Kidney (tissue), 13 donors: ENCODE measurements at regions not wholly inside any gene's neighbourhood (a gene's known extent, or its start where the extent isn't known, plus 50 kb on each side); places are given as distances from the start of the nearest gene placed in this dataset.

Experiments used
- DNase-seq, 5 donors: peaks; one replicate each; pipeline ENCODE4 v3.0.0-alpha.2; 2013 to 2020
- FAIRE-seq: peaks from 2 replicates; lab custom pipeline; 2012; peaks lifted over from hg19 to GRCh38; lab: Jason Lieb, UNC
- H3K27ac ChIP-seq, 2 donors: one replicate each; pipeline ENCODE4 v1.7.0; 2013; ENCODE audit warnings: low read depth in 2 of 2, low read length in 2 of 2, inconsistent platforms in 1 of 2
- H3K27me3 ChIP-seq: one replicate; pipeline ENCODE4 v1.7.1; 2013; ENCODE audit warnings: low read length, inconsistent platforms; ENCODE audit not compliant: control insufficient read depth, insufficient read depth
- H3K36me3 ChIP-seq, 3 donors: one replicate each; pipeline versions ENCODE4 v1.7.0 to v1.7.1; 2013; ENCODE audit warnings: low read length in 3 of 3, control low read depth in 1 of 3, inconsistent platforms in 1 of 3; ENCODE audit not compliant: insufficient read depth in 3 of 3, control insufficient read depth in 2 of 3
- H3K4me1 ChIP-seq, 3 donors: one replicate each; pipeline versions ENCODE4 v1.7.0 to v1.7.1; 2013; ENCODE audit warnings: low read length in 3 of 3, inconsistent platforms in 1 of 3, low read depth in 1 of 3; ENCODE audit not compliant: control insufficient read depth in 2 of 3, insufficient read depth in 2 of 3
- H3K4me3 ChIP-seq, 3 donors: one replicate each; pipeline versions ENCODE4 v1.7.0 to v1.8.1; 2013; ENCODE audit warnings: low read length in 3 of 3, control low read depth in 1 of 3, inconsistent platforms in 1 of 3
- H3K9ac ChIP-seq, 3 donors: one replicate each; pipeline versions ENCODE4 v1.7.0 to v1.7.1; 2013; ENCODE audit warnings: low read length in 3 of 3, control low read depth in 1 of 3, inconsistent platforms in 1 of 3
- H3K9me3 ChIP-seq, 3 donors: one replicate each; pipeline versions ENCODE4 v1.7.0 to v1.7.1; 2013; ENCODE audit warnings: low read length in 3 of 3, control low read depth in 1 of 3, inconsistent platforms in 1 of 3; ENCODE audit not compliant: control insufficient read depth in 2 of 3, insufficient read depth in 1 of 3
- CTCF ChIP-seq: IDR thresholded peaks from 3 replicates; pipeline ENCODE4 v1.5.1; 2012; ENCODE audit warnings: mild to moderate bottlenecking, moderate library complexity, borderline replicate concordance; ENCODE audit not compliant: insufficient read depth; ENCODE audit errors: extremely low read depth
- intact Hi-C: fragments of 100-400 bp; cut with DNase I; formaldehyde crosslinking; loops from one replicate; pipeline ENCODE4 v1.11.1; 2022
- donor health status: control.
- donor health status: control.
- donor health status: control.
- donor health status: control.
- donor health status: control.
- donor health status: DM: yes; HTN: yes; CAD: no.
- donor health status: Normal renal cell carcinoma (clear cell type).

GRCh38 chr22:22704156-22704946 is 59.9 kb downstream of the GGTLC2 start:
- no peak overlapping the region for H3K4me3 ChIP-seq
- no peak overlapping the region for H3K9ac ChIP-seq
- H3K36me3 ChIP-seq = no peaks in the 10 kb centered on the region
- TF ChIP-seq CTCF = no peak
- DNase-seq (no peak), FAIRE-seq (no peak)
- peaks cover 0 to 9% (median 0%) of the 10 kb centered on the region in 3 donors for H3K4me1 ChIP-seq
- no peaks in the 10 kb centered on the region for H3K27me3 ChIP-seq
- intact Hi-C loops = no loop called here
- no peaks in the 10 kb centered on the region for H3K9me3 ChIP-seq
- no peak overlapping the region for H3K27ac ChIP-seq

DNA sequence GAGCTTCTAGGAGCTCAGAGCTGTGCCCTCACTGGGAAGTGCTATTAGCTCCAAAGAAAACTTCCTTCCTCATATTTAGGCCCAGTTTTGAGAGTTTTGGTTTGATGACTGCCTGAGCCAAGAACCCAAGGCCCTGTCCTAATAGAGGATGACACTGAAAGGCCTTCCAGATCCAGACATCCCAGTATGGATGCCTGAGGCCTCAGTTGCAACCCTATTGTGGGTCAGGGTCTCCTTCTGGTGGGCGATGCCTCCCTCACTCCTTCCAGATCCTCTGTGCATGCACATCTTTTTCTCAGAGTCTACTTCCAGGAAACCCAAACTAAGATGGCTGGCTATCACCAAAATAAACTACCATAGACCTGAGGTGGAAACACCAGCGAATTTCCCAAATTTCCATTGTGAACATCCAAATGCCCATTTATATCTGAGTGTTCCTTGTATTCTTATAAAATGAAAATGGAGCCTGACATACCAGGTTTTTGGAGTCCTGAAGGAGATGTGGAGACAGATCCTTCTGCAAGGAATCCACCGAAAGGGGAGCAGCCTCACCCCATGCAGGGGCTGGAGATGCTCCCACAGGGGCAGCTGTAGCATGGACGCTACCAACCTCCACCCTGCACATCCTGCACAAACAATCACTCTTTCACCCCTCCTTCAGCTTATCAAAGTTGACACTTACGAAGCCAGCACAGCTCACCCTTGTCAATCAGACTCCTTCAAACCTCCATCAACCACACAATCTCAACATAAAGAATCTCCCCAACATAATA is 61.1 kb downstream of the GGTLC2 start:
- Histone ChIP-seq H3K36me3 (no peaks in the 10 kb centered on the region), H3K27me3 (no peaks in the 10 kb centered on the region), H3K9me3 (no peaks in the 10 kb centered on the region), H3K4me1 (peaks cover 0 to 9% (median 0%) of the 10 kb centered on the region in 3 donors), H3K9ac (no peak overlapping the region), H3K27ac (no peak overlapping the region), H3K4me3 (no peak overlapping the region)
- no peak for DNase-seq
- intact Hi-C loops = no loop called here
- TF ChIP-seq CTCF = no peak
- FAIRE-seq = no peak

GRCh38 chr22:22706253-22706915 is 62.0 kb downstream of the GGTLC2 start:
- no peak overlapping the region for H3K27ac ChIP-seq
- H3K4me1 ChIP-seq = peaks cover 0 to 9% (median 0%) of the 10 kb centered on the region in 3 donors
- no peaks in the 10 kb centered on the region for H3K27me3 ChIP-seq
- DNase-seq (no peak), FAIRE-seq (no peak)
- no peak for TF ChIP-seq CTCF
- H3K9me3 ChIP-seq = no peaks in the 10 kb centered on the region
- intact Hi-C loops = no loop called here
- H3K36me3 ChIP-seq = no peaks in the 10 kb centered on the region
- no peak overlapping the region for H3K4me3 ChIP-seq
- H3K9ac ChIP-seq = no peak overlapping the region
